Fibroblast of pulmonary artery (primary cell): ENCODE measurements at regions not wholly inside any gene's neighbourhood (a gene's known extent, or its start where the extent isn't known, plus 50 kb on each side); places are given as distances from the start of the nearest gene placed in this dataset.

Experiments
- DNase-seq: peaks from one replicate; pipeline ENCODE4 v3.0.0-alpha.2; 2010; ENCODE audit warnings: low read depth
- H3K4me3 ChIP-seq: replicated peaks from 2 replicates; pipeline ENCODE4 v1.5.1; 2011; ENCODE audit warnings: low read depth, mild to moderate bottlenecking, control low read depth, low read length, moderate library complexity
- CTCF ChIP-seq: IDR thresholded peaks from 2 replicates; pipeline ENCODE4 v1.5.1; 2011; ENCODE audit warnings: mild to moderate bottlenecking, control low read depth, low read length, inconsistent platforms; ENCODE audit errors: missing control alignments

GRCh38 chr4:60809486-60809800 is 390.7 kb upstream of the ADGRL3 start:
- no peak for TF ChIP-seq CTCF
- H3K4me3 ChIP-seq = no peak overlapping the region
- DNase-seq = no peak

GRCh38 chr4:60812811-60813210 is 387.3 kb upstream of the ADGRL3 start:
- no peak for DNase-seq
- TF ChIP-seq CTCF = no peak
- no peak overlapping the region for H3K4me3 ChIP-seq

GRCh38 chr4:60814549-60814948 is 385.6 kb upstream of the ADGRL3 start:
- no peak for TF ChIP-seq CTCF
- DNase-seq = no peak
- no peak overlapping the region for H3K4me3 ChIP-seq

- no peak for DNase-seq
- TF ChIP-seq CTCF = no peak
- no peak overlapping the region for H3K4me3 ChIP-seq
Observed at GRCh38 chr4:60817609-60818008, 382.5 kb upstream of the ADGRL3 start.

- no peak overlapping the region for H3K4me3 ChIP-seq
- no peak for DNase-seq
- TF ChIP-seq CTCF = no peak
Observed at GRCh38 chr4:60822986-60823385, 377.1 kb upstream of the ADGRL3 start.

- no peak for TF ChIP-seq CTCF
- H3K4me3 ChIP-seq = no peak overlapping the region
- no peak for DNase-seq
Observed at GRCh38 chr4:60840020-60840419, 360.1 kb upstream of the ADGRL3 start.

GRCh38 chr4:60846678-60847077 is 353.4 kb upstream of the ADGRL3 start:
- no peak for TF ChIP-seq CTCF
- H3K4me3 ChIP-seq = no peak overlapping the region
- no peak for DNase-seq
